CD4-positive, alpha-beta T cell treated with Interleukin-4 for 1 hour (primary cell): ENCODE measurements at regions not wholly inside any gene's neighbourhood (a gene's known extent, or its start where the extent isn't known, plus 50 kb on each side); places are given as distances from the start of the nearest gene placed in this dataset.
A peak's percentile ranks its signal among the peaks of the same experiment; 100 is the strongest.

Source experiments
- DNase-seq, 2 donors: peaks; one replicate each; pipeline ENCODE4 v3.0.0-alpha.2; 2020 to 2022

DNA sequence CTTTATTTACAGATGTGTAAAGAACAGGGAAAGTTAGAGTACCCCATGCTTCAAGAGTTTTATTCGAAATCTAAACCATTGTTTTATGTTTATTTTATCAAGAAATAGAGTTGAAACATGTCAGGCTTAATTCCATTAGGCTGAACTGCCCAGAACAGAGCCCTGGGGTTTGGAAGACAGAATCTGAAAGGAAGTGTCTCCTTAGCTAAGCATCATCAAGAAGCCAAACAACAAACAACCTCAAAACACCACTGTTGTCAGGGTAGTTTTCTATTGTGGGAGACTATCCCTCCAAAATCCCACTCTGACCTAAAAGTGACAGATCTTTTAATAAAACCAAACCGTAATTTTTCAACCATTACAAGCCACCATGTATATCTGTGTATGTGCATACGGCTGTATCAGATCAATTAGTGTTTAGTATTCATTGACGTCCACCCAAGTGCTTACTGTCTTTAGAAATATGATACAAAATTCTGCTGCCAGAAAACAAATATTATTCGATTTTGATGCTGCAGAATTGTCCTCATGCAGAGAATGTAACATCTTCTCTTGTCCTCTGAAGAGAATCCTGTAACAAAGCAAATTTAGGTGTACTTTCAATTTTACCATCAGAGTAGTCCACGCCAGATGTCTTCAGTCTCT is 271.9 kb upstream of the TMEM161B start:
- no peak for DNase-seq

DNA sequence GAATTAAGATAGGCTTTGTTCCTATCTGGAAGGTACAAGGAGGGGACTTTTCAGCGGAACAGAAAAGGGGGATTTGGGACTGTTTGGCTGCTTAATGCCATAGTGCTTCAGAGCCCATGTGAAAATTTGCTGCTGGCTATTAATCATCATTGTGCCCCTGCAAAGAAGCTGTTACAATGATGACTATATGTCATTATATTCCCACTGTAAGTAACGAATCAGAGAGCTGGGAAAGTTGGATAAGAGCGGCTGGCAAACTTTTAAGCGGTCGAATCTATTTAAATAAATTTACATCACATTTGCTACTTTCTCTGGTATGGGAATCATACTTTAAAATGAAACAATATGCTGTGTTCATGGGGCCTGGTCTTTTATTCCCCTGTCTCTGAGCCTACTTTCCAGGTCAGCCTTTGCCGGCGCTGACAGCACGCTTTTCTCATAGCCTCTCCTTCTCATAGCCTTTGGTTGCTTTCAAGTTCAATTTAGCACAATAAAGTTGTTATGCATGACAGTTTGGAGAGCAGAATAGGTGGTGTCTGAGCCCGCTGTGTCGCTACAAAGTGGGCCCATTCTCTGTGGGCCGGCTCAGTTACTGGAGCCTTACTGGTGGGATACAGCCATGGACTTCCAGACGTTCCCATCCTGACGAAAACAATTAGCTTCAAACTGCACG is 271.2 kb upstream of the TMEM161B start:
- DNase-seq: no peak

DNA sequence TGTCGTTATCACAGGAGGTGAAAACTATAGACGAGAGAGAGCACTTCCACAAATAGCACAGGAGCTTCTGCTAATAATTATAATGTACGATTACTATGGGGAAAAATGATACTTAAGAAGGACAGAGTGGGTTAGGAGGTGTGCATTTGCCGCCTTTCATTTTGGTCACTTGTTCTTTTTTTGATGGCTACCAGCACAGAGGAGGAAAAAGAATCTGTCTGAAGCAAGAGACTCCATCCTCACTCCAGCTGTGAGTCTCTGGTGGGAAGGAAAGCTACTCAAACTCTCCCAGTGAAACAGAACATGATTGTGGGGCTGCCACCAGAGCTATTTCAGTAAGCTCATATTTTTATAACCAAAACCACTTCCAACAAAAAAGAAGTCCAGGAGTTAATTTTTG is 270.4 kb upstream of the TMEM161B start:
- no peak for DNase-seq

DNA sequence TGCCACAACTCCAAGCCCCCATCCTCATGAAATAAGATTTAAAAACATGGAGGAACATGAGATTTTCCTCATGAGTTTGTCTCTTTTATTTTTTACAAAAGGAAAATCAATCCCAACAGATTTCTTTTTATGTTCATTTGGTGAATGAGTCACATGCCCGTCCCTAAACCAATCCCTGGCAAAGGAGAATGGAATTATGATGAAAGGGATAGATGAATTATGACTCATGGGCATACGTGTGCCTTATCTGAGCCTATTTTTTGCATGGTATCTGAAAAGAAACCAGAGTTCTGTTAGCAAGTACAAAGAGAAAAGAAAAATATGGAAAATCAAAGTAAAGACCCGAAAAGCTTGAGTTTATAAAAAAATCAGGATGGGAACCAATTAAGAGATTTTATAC is 267.5 kb upstream of the TMEM161B start:
- no peak for DNase-seq

DNA sequence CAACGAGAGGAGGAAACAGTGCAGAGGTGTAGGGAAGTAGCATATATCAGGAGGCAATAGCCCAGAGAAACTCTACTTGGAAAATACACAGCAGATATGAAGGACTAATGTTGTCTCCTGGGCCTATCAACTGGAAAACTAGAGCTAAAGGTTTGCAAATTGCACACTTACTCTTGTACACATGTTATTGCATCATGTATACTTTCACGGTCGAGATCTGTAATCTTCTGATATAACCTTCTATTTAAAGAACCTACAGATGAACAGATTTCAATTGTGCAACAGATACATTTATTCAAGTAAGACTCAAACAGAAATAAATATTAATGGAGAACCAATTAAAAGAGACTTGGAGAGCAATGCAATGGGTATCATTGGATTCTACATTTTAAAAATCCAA is 256.3 kb upstream of the TMEM161B start:
- no peak for DNase-seq

DNA sequence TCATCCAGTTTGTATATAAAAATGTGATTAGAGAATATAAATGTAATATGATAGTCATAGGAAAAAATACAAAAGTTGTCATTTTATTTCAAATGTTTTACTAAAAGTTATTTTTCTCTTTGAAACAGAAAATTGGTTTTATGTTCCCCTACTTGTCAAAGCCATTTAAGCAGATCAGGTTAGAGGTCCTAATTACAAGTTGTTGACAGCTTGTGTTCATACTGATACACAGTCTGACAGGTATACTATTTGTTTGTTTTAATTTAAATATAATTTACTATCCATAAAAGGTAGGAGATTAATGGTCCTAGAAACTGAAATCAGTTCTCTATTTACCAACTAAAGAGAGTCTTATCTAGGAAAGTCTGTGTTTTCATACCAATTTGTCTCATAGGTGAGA is 250.4 kb upstream of the TMEM161B start:
- no peak for DNase-seq

DNA sequence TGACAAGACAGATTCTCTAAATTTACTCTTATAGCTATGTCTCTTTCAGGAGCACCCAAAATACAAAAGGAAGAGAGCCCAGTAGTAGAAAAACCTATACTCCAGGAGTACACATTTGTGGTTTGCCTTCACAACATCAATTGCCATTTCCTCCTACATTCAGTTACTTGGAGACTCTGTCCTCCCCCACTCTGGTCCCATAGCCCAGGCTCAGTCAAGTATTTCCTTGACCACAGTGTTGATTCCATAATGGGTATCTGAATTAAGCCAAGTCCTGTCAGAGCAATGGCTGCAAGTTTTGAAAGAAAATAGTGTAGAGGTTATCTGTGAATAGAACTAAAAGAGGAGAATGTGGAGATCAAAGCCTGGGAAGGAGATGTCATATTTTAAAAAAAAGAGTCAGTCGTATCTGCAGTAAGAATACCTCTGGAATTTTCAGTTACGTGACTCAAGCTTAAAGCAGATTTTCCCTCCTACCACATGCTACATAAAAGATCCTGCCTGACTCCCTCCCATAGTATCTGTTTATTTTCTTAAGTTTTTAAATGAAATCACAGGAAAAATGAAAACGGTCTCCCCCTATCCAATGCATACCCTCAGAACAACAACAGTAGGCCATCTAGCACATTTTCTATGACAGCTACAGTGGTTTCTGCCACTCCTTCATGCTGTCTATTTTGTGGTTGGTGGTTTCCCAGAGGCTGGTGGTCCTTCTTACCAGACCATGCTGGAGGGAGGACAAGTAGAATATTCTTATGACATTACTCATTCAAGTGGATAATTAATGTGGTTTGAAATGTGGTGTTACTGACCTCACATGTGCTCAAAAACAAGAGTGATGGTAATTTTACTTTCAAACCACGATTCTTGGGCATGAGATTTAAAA is 249.7 kb upstream of the TMEM161B start:
- DNase-seq: no peak

DNA sequence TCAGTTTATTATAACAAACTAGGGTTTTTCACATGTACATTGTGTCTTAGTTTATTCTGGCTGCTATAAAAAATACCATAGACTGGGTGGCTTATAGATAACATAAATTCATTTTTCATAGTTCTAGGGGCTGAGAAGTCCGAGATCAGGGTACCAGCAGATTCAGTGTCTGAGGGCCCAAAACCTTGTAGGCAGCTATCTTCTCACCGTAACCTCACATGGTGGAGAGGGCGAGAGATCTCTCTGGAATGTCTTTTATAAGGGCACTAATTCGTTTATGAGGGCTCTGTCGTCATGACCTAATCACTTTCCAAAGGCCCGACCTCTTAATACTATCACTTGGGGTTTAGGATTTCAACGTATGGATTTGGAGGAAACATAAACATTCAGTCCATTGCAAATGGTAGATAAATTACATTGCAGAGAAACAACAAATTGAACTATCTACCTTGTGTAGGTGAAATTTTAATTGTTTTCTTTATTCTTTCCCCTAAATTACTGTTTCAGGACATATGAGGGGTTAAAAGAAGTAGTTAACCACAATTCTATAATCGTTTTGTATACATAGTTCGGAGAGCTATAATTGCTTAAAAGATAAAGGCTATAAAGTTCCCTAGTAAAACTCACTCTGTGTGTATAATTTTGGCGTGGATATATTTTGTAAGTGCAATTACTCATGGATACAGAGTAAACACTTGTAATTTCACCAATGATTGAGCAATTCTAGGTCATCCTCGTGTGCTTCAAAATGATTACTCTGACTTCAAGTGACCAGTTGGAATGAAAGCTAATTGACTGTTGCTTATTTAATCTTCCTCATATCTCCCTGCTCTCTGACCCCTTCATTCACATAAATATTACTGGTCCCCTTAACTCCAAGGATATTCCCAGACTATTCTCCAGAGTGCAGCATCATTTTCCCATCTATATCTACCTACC is 247.5 kb upstream of the TMEM161B start:
- no peak for DNase-seq

DNA sequence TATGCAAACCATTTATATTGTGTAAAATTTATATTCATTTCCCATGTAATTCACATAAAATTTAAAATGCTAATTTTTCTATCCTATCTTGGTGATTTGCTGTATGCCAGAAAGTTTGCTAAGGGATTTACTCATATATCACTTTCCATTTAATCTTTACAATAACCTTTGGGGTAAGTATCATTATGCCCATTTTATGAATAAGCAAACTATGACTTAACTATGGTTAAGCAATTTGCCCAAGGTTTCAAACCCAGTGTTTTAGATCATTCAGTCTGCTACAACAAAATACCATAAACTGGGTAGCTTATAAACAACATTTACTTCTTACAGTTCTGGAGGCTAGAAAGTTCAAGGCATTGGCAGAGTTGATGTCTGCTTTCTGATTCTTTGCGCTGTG is 246.4 kb upstream of the TMEM161B start:
- no peak for DNase-seq

DNA sequence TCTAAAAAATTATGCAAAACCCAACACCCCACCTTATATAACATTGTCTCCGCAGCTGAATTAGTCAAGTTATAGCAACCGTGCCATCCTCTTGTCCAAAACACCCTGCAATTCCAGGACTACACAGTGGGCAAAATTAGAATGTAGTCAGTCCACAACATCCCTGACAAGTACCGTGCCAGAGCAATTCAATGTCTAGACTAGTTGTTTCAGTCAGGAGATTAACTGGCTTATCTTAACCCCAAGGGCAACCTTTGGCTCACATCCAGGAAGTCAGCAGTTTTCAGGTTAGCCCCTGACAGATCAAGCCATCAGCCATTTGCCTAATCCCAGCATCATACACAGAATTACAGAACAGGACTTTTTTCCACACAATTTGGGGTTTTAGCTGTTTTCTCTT is 240.8 kb upstream of the TMEM161B start:
- no peak for DNase-seq

DNA sequence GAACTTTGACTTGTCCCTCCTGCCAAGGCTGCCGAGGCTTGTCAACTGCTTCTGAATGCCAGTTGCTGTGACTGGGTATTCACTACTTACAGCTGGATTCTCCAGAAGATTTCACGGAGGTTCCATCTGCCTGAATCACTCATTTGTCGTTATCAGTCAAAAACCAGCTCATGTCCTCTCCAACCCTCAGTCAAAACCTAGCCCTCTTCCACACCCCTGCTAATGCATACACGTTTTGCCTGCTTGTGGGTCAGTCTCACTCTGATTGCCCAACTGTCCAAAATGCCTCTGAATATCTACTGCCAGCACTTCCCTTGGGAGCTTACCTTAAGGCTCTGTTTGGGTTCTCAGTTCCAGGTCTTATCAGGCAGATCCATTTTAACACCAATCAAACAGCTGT is 238.6 kb upstream of the TMEM161B start:
- no peak for DNase-seq

DNA sequence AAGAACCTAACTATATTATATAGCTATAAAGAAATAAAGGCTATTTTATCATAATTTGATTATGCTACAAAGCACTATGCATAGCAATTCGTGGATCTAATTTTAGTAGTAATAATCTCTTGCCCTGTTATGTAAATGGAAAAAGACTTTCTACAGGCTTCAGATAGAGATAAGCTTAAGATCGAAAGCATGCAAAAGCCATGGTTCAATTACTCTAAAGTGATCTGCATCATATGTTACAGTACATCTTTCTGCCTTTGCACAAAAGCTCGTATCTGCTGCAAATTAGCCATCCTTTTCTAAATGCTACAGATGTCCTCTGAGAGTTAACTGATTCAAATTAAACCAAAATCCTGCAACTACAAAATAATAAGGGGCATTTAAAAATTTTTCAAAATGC is 234.8 kb upstream of the TMEM161B start:
- DNase-seq: no peak

DNA sequence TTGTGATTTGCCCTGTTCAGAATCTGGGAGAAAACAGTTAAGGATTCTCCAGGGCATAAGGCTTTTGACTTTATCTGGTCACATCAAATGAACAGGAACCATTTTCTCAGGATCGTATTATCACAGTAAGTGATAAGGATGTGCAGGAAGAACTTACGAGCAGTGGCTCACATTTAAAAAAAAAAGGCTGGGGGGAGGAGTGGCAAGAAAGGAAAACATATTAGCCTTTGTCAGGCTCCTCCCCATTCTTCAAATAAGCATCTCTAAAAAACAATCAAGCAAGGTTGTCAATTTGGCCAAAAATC is 234.3 kb upstream of the TMEM161B start:
- peak in 1 of 2 donors; percentile 1 for DNase-seq

DNA sequence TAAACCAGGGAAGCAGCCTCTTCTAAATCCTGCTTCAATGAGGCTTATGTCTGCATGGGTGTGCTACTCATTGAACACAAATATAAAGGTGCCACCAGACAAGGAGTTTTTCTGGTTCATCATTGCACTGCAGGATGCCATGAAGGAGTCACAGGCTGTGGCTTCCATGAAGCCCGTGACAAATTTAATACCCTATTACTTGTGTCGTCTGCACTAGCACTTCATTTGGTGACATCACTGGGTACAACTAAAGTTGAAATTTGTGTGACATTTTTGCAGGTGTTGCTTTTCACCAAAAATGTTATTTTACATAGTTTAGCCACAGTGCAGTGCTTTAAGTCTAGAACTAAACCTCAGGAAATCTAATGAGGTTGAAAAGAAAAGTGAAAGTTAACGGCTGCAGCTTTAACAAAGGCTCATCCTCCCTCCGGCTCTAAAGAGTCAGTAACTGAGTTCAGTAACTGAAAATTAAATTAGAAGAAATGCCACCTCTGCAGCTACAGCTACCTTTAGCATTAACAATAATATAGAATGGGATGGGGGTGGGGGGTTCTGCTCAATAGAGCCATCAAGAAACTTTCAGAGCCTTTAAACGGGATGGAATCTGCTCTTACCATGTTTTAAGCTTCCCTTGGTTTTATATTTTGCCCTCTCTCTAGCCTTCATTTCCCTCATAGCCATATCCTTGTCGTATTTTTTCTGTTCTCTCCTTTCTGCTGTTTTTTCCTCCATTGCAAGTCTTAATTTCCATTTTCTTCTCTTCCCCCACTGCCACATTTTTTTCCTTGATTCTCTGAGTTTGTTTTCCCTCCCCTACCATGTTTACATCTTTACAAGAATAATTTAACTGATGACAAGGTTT is 233.8 kb upstream of the TMEM161B start:
- peak in 1 of 2 donors; percentile 48 for DNase-seq

DNA sequence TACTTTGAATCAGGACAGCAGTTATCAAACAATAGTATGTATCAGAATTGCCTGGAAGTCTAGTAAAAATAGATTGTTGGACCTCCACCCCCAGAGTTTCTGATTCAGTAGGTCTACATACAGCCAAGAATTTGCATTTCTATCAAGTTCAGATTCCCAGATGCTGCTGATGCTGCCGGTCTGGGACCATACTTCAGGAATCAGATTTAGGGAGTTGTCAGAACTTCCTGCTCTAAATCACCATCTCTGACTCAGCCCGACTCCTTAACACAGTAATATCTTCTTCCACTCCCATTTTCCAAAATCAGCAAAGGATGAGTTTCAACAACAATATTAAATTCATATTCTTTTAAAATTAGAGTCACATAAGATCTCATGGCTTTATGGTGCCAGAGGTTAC is 227.2 kb upstream of the TMEM161B start:
- no peak for DNase-seq

DNA sequence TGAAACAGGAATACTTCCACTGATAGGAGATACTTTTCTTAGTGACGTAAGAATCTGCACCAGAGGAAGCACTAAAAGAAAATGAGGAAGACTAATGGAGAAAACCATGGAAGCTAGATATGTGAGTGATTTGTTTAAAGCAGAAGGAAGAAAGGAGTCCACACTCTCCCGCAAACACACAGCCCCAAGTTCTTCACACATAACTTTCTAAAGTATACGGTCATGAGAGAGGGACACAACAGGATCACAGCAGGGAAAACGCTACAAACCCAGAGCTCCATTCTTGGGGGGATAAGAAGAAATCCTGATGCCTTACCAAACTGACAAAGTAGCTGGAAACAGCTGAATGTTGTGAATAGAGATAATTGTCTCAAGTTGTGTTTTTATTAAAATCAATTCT is 222.2 kb upstream of the TMEM161B start:
- no peak for DNase-seq

DNA sequence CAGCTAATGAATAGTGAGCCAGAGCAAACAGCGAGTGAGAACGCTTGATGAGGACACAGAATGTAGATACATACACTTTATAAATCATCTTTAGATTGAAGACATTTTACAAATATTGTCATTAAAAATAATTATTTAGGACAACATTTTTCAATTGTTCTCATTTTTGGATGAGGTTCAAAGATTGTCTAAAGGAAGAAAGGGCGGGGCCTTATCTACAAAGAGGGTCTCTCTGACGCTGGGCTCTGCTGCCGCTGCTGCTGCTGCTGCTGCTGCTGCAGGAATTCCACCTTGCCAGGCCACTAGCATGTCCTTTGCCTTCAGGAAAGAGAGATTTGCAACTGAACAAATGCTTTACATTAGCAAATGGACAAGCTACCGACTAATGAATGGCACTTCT is 220.7 kb upstream of the TMEM161B start:
- no peak for DNase-seq

DNA sequence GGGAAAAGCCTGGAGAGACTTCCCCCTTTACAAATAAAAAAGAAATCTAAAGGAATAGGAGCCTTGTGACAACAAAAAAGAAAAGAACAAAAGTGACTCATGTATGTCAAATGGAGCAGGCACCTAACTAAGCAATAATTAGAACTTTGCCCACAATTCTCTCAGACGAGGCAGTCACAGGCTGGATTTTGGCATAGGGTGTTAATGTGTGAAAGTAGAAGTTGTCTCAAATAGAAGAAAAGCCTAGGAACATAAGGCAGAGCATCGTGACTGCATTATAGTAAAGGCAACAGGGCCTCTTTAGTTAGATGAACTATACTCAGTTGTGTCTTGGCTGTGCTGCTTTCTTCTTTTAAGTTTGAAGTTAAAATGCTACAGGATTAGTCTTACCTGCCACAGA is 219.9 kb upstream of the TMEM161B start:
- DNase-seq: no peak

DNA sequence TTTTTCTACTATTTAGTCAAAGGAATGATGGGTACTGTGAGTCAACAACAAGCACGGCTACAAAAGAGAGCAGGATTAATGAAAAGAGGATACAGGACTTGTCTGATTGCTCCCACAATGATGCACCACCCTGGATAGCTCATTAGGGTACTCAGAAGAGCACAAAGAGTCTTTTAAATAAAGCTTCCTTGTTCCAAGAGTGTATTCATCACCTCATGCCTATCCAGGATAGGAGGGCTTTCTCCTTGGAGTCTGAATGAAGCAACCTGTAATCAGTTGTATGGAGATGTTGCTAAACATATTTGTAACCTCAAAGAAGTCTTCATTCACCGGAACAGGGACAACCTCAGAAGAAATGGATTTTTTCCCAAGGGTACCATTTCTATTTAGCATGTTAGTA is 219.5 kb upstream of the TMEM161B start:
- DNase-seq: no peak

DNA sequence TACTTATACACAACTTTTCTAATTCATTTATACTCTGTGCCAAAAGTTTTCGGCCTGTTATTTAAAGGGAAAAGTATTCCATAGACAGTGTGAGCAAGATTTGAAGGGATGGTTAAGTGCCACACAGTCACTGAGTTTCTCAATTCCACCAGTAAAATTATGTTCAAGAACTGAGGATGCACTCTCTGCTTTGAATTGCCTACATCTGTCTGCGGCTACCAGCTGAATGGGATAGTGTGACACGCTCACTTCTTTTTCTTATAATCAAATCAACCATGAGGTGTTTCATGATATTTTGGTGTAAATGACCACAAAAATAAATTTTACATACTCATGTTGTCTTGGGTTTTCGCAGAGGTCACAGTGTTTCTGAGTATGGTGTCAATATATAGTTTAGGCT is 218.4 kb upstream of the TMEM161B start:
- no peak for DNase-seq

DNA sequence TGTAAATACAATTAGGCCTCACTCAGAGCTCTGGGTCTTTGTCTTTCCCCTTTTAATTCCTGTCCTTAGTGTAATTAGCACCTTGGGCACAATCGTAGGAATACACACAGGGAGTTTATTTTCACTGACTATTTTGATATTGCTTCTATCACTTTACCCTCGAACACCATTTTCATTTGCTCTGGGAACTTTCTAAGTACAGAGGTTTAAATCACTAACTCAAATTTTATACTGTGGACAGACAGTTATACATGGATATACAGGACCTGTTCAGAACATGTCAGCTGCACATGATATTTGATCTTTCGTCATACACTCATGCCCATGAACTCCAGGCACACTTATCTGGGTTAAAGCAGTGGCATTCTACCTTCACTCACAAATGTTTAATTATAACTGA is 217.8 kb upstream of the TMEM161B start:
- DNase-seq: no peak

DNA sequence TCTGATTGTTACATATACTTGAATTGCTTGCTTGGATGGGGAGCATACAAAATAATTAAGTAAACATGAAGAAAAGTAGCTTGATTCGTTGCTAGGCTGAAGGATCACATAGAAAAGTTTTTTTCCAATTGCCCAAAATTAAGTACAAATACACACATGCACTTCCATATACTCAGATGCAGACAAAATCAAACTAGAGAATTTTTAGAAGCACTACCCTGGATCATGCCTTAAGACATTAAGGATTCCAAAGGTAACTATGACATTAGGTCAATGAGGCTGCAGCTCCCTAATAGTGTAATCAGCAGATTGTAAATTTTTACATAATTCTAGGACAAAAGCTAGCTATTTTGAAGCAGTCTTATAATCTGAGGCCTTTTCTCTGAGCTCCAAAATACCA is 216.9 kb upstream of the TMEM161B start:
- DNase-seq: no peak
